ENCODE measurements at regions not wholly inside any gene's neighbourhood (a gene's known extent, or its start where the extent isn't known, plus 50 kb on each side); places are given as distances from the start of the nearest gene placed in this dataset.

DNA sequence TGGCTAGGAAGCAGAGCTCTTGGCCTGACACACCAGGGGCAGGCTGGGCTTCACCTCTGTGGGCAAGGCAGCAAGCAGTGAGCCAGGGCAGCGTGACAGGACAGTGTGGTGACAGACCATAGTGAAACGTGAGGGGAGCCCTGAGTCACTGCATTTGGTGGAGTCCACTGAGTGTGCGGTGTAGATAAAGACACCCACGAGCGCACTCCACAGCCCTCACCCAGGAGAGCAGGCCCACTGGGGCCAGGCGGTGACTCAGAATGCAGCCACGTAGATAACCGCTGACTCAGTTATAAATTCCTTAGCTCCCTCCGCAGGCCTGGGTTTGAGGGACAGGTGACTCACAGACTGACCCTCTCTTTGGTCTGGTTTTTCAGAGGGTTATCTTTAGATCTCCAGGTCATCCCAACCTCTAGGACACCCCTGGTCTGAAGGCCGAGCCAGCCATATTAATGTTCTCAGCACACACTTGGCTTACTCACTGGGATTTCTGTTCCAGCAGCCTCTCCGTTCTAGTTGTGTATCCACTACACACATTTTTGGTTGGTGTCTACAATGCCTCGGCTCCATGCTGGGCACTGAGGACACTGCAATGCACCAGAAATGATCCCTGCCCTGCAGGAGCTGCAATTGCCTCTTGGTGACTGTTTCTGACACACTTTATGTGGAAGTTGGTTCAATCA is 90.2 kb upstream of the TSPAN2 start:
- intact Hi-C loops (cut with DNase I) = no loop called here

DNA sequence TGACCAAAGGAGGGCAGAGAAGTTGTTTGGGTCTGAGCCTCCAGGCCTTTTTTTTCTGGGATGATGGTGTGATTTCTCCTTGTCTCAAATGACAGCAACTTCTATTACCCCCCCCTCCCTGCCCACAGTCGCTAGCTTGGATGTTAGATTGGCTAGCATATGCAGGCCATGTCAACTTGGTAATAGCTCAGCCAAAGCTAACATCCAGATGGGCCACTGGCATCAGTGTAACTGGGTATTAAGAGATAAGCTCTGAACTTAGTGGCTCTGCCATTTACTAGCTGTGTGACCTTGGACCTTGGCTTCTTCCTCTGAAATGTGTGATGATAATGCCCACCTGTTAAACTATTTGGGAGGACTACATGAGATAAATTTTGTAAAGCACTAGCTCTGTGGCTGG is 86.9 kb upstream of the TSPAN2 start:
- no peaks in the 10 kb centered on the region for H3K27me3 ChIP-seq
- peaks cover 0 to 6% of the 10 kb centered on the region in 2 donors for H3K4me1 ChIP-seq (replicated peaks in 1 of 2)
- DNase-seq = no peak
- H3K9me3 ChIP-seq (replicated peaks in 1 of 3) = no peaks in the 10 kb centered on the region
- TF ChIP-seq POLR2A (IDR thresholded peaks at IDR 0.05) = no peak
- TF ChIP-seq, protein P1, sequence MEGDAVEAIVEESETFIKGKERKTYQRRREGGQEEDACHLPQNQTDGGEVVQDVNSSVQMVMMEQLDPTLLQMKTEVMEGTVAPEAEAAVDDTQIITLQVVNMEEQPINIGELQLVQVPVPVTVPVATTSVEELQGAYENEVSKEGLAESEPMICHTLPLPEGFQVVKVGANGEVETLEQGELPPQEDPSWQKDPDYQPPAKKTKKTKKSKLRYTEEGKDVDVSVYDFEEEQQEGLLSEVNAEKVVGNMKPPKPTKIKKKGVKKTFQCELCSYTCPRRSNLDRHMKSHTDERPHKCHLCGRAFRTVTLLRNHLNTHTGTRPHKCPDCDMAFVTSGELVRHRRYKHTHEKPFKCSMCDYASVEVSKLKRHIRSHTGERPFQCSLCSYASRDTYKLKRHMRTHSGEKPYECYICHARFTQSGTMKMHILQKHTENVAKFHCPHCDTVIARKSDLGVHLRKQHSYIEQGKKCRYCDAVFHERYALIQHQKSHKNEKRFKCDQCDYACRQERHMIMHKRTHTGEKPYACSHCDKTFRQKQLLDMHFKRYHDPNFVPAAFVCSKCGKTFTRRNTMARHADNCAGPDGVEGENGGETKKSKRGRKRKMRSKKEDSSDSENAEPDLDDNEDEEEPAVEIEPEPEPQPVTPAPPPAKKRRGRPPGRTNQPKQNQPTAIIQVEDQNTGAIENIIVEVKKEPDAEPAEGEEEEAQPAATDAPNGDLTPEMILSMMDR (IDR thresholded peaks at IDR 0.05) = no peak
- H3K4me3 ChIP-seq = no peak overlapping the region
- WGBS, 4 donors = 45 to 75% (median 67%) methylated on average over 1 of the region's 1 CpG
- no peaks in the 10 kb centered on the region for H3K36me3 ChIP-seq (replicated peaks in 1 of 2)
- no peak overlapping the region for H3K27ac ChIP-seq
- intact Hi-C loops (cut with DNase I) = no loop called here

More for the DNA sequence above, 90.2 kb upstream of the TSPAN2 start:
- H3K4me3 ChIP-seq = no peak overlapping the region
- no peaks in the 10 kb centered on the region for H3K27me3 ChIP-seq
- no peaks in the 10 kb centered on the region for H3K36me3 ChIP-seq (replicated peaks in 1 of 2)
- DNase-seq = peak; percentile 70 to 95 (median 90)
- H3K27ac ChIP-seq = peak overlapping the region in 4 of 5 donors; percentile 52 to 86 (median 56)
- H3K4me1 ChIP-seq (replicated peaks in 1 of 2) = peaks cover 0 to 6% of the 10 kb centered on the region in 2 donors
- TF ChIP-seq, protein P1 (IDR thresholded peaks at IDR 0.05) = no peak
- TF ChIP-seq POLR2A (IDR thresholded peaks at IDR 0.05) = peak in 1 of 2 donors; percentile 31
- H3K9me3 ChIP-seq (replicated peaks in 1 of 3) = no peaks in the 10 kb centered on the region
- WGBS, 4 donors = 44 to 63% (median 54%) methylated on average over 8 to 12 of the region's 12 CpGs

DNA sequence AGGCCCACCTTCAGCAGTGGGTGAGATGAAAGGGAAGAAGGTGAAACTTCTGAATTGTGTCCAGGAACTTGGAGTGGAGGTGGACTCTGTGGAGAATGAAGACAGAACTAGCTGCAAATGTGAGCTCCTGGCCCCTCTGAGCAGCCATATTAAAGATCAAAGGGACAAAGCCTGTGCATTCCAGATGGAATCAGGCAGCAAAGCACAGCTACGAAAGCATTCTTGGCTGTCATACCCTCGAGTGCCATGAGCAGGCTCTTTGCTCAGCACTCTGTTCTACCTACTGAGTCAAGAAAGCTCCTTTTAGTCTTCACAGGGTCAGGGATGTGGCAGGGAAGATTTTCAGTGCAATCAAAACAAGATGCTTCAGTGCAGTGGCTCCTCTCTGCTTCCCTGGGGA is 86.3 kb upstream of the TSPAN2 start:
- no peak overlapping the region for H3K27ac ChIP-seq
- no peak for DNase-seq
- H3K27me3 ChIP-seq = no peaks in the 10 kb centered on the region
- no peaks in the 10 kb centered on the region for H3K36me3 ChIP-seq (replicated peaks in 1 of 2)
- intact Hi-C loops (cut with DNase I) = no loop called here
- peaks cover 0 to 6% of the 10 kb centered on the region in 2 donors for H3K4me1 ChIP-seq (replicated peaks in 1 of 2)
- 66 to 78% (median 77%) methylated on average over 2 of the region's 2 CpGs for WGBS, 4 donors
- H3K4me3 ChIP-seq = no peak overlapping the region
- H3K9me3 ChIP-seq (replicated peaks in 1 of 3) = no peaks in the 10 kb centered on the region
- no peak for TF ChIP-seq POLR2A (IDR thresholded peaks at IDR 0.05)
- TF ChIP-seq, protein P1 (IDR thresholded peaks at IDR 0.05) = no peak

DNA sequence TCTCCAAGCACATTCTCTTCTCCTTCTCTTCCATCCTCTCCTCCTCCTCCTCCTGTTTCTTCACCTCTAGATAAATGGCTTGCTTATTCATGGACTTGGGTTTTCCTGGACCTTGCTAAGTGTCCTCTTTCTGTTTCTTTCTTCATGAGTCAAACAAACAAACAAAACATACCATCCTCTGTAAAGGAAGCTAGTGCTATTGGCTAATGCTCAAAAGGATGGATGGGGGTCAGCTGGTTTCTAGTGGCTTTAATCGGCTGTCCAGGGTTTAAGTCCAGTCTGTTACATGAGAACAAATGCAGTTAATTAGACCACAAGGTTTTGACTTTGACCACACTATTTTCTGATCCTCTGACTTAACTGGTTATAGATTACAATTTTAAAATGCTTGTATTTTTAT is 83.8 kb upstream of the TSPAN2 start:
- intact Hi-C loops (cut with DNase I) = no loop called here
- DNase-seq = no peak

More for the DNA sequence above, 83.8 kb upstream of the TSPAN2 start:
- Histone ChIP-seq H3K27ac (no peak overlapping the region), H3K36me3 (replicated peaks in 1 of 2) (no peaks in the 10 kb centered on the region), H3K4me3 (no peak overlapping the region), H3K4me1 (replicated peaks in 1 of 2) (no peaks in the 10 kb centered on the region), H3K27me3 (no peaks in the 10 kb centered on the region), H3K9me3 (replicated peaks in 1 of 3) (no peaks in the 10 kb centered on the region)
- no peak for TF ChIP-seq POLR2A (IDR thresholded peaks at IDR 0.05)
- TF ChIP-seq, protein P1 (IDR thresholded peaks at IDR 0.05) = no peak
- WGBS, 4 donors = 69 to 88% (median 70%) methylated on average over 1 of the region's 1 CpG

All from adrenal gland (tissue), 9 donors.